ENCODE measurements at regions not wholly inside any gene's neighbourhood (a gene's known extent, or its start where the extent isn't known, plus 50 kb on each side); places are given as distances from the start of the nearest gene placed in this dataset.

- no peak for DNase-seq (ENCODE audit: low spot score)
- no peaks in the 10 kb centered on the region for H3K9me3 ChIP-seq (replicated peaks in 1 of 2; ENCODE audit: control insufficient read depth in 2 of 2, insufficient read depth in 1 of 2, low read depth in 1 of 2, low read length in 2 of 2)
- no peaks in the 10 kb centered on the region for H3K4me1 ChIP-seq (ENCODE audit: control insufficient read depth in 2 of 2, insufficient read depth in 1 of 2, low read depth in 1 of 2, low read length in 2 of 2)
- no CpG with 5 or more reads among the region's 4 CpGs for WGBS, 2 donors (ENCODE audit: extremely low coverage in 2 of 2, insufficient read length in 2 of 2, insufficient replicate concordance in 1 of 2)
- H2BK15ac ChIP-seq (ENCODE audit: low read length), result no peak overlapping the region
- H2AK5ac ChIP-seq (ENCODE audit: low read depth, low read length), result no peak overlapping the region
- H3K36me3 ChIP-seq (replicated peaks in 1 of 2; ENCODE audit: control insufficient read depth in 2 of 2, insufficient read depth in 2 of 2, low read length in 2 of 2), result no peaks in the 10 kb centered on the region
- no peak overlapping the region for H3K27ac ChIP-seq (replicated peaks; ENCODE audit: low read length)
- no peak overlapping the region for H3K23ac ChIP-seq (ENCODE audit: low read depth, low read length, poor library complexity)
- no peak overlapping the region for H3K14ac ChIP-seq (ENCODE audit: low read length)
- H2BK12ac ChIP-seq (ENCODE audit: low read length), result no peak overlapping the region
- H3K79me1 ChIP-seq (ENCODE audit: low read depth, low read length), result no peaks in the 10 kb centered on the region
- no peak overlapping the region for H3K4me3 ChIP-seq (ENCODE audit: low read length in 2 of 2)
- H2BK120ac ChIP-seq (ENCODE audit: low read depth, low read length), result no peak overlapping the region
- no peak overlapping the region for H2BK5ac ChIP-seq (ENCODE audit: low read length)
- H3K4ac ChIP-seq (ENCODE audit: low read length), result no peak overlapping the region
- H3K4me2 ChIP-seq (ENCODE audit: insufficient read depth, low read length, poor library complexity, severe bottlenecking), result no peak overlapping the region
- H4K91ac ChIP-seq (ENCODE audit: low read depth, low read length, poor library complexity), result no peak overlapping the region
- H2AFZ ChIP-seq (ENCODE audit: low read length), result no peak overlapping the region
- no peaks in the 10 kb centered on the region for H3K27me3 ChIP-seq (ENCODE audit: control insufficient read depth in 3 of 3, insufficient read depth in 3 of 3, low read depth in 1 of 3, low read length in 3 of 3)
- no peak overlapping the region for H3K9ac ChIP-seq (ENCODE audit: low read depth, low read length, poor library complexity)
- no peak overlapping the region for H4K8ac ChIP-seq (ENCODE audit: low read depth, low read length)
- H3K18ac ChIP-seq (ENCODE audit: low read length), result no peak overlapping the region
These were observed 463.0 kb downstream of the CETN3 start for GRCh38 chr5:89946508-89946907.

- Histone ChIP-seq H2AK5ac (ENCODE audit: low read depth, low read length) (no peak overlapping the region), H2BK15ac (ENCODE audit: low read length) (no peak overlapping the region), H3K27ac (replicated peaks; ENCODE audit: low read length) (no peak overlapping the region), H2BK5ac (ENCODE audit: low read length) (no peak overlapping the region), H3K79me1 (ENCODE audit: low read depth, low read length) (no peaks in the 10 kb centered on the region), H3K18ac (ENCODE audit: low read length) (no peak overlapping the region), H3K4me3 (ENCODE audit: low read length in 2 of 2) (no peak overlapping the region), H3K9ac (ENCODE audit: low read depth, low read length, poor library complexity) (no peak overlapping the region), H2AFZ (ENCODE audit: low read length) (no peak overlapping the region), H3K4ac (ENCODE audit: low read length) (no peak overlapping the region), H2BK120ac (ENCODE audit: low read depth, low read length) (no peak overlapping the region), H3K4me1 (ENCODE audit: control insufficient read depth in 2 of 2, insufficient read depth in 1 of 2, low read depth in 1 of 2, low read length in 2 of 2) (no peaks in the 10 kb centered on the region), H4K8ac (ENCODE audit: low read depth, low read length) (no peak overlapping the region), H3K36me3 (replicated peaks in 1 of 2; ENCODE audit: control insufficient read depth in 2 of 2, insufficient read depth in 2 of 2, low read length in 2 of 2) (no peaks in the 10 kb centered on the region), H3K9me3 (replicated peaks in 1 of 2; ENCODE audit: control insufficient read depth in 2 of 2, insufficient read depth in 1 of 2, low read depth in 1 of 2, low read length in 2 of 2) (no peaks in the 10 kb centered on the region), H2BK12ac (ENCODE audit: low read length) (no peak overlapping the region), H3K23ac (ENCODE audit: low read depth, low read length, poor library complexity) (no peak overlapping the region), H4K91ac (ENCODE audit: low read depth, low read length, poor library complexity) (no peak overlapping the region), H3K27me3 (ENCODE audit: control insufficient read depth in 3 of 3, insufficient read depth in 3 of 3, low read depth in 1 of 3, low read length in 3 of 3) (no peaks in the 10 kb centered on the region), H3K4me2 (ENCODE audit: insufficient read depth, low read length, poor library complexity, severe bottlenecking) (no peak overlapping the region), H3K14ac (ENCODE audit: low read length) (no peak overlapping the region)
- no peak for DNase-seq (ENCODE audit: low spot score)
- no CpG with 5 or more reads among the region's 1 CpG for WGBS, 2 donors (ENCODE audit: extremely low coverage in 2 of 2, insufficient read length in 2 of 2, insufficient replicate concordance in 1 of 2)
These were observed 467.4 kb downstream of the CETN3 start for GRCh38 chr5:89942171-89942570.

GRCh38 chr5:89936576-89936975 lies 473.0 kb downstream of the CETN3 start:
- H3K9me3 ChIP-seq (replicated peaks in 1 of 2; ENCODE audit: control insufficient read depth in 2 of 2, insufficient read depth in 1 of 2, low read depth in 1 of 2, low read length in 2 of 2), result no peaks in the 10 kb centered on the region
- H4K8ac ChIP-seq (ENCODE audit: low read depth, low read length), result no peak overlapping the region
- DNase-seq (ENCODE audit: low spot score), result no peak
- H4K91ac ChIP-seq (ENCODE audit: low read depth, low read length, poor library complexity), result no peak overlapping the region
- no peaks in the 10 kb centered on the region for H3K27me3 ChIP-seq (ENCODE audit: control insufficient read depth in 3 of 3, insufficient read depth in 3 of 3, low read depth in 1 of 3, low read length in 3 of 3)
- no peaks in the 10 kb centered on the region for H3K36me3 ChIP-seq (replicated peaks in 1 of 2; ENCODE audit: control insufficient read depth in 2 of 2, insufficient read depth in 2 of 2, low read length in 2 of 2)
- H3K9ac ChIP-seq (ENCODE audit: low read depth, low read length, poor library complexity), result no peak overlapping the region
- H3K4me2 ChIP-seq (ENCODE audit: insufficient read depth, low read length, poor library complexity, severe bottlenecking), result no peak overlapping the region
- no peak overlapping the region for H3K4ac ChIP-seq (ENCODE audit: low read length)
- no peak overlapping the region for H2BK120ac ChIP-seq (ENCODE audit: low read depth, low read length)
- H3K27ac ChIP-seq (replicated peaks; ENCODE audit: low read length), result no peak overlapping the region
- no peak overlapping the region for H3K4me3 ChIP-seq (ENCODE audit: low read length in 2 of 2)
- no peak overlapping the region for H3K14ac ChIP-seq (ENCODE audit: low read length)
- H2BK15ac ChIP-seq (ENCODE audit: low read length), result no peak overlapping the region
- no peak overlapping the region for H2AK5ac ChIP-seq (ENCODE audit: low read depth, low read length)
- no peaks in the 10 kb centered on the region for H3K4me1 ChIP-seq (ENCODE audit: control insufficient read depth in 2 of 2, insufficient read depth in 1 of 2, low read depth in 1 of 2, low read length in 2 of 2)
- H2BK12ac ChIP-seq (ENCODE audit: low read length), result no peak overlapping the region
- no CpG with 5 or more reads among the region's 3 CpGs for WGBS, 2 donors (ENCODE audit: extremely low coverage in 2 of 2, insufficient read length in 2 of 2, insufficient replicate concordance in 1 of 2)
- no peaks in the 10 kb centered on the region for H3K79me1 ChIP-seq (ENCODE audit: low read depth, low read length)
- H3K18ac ChIP-seq (ENCODE audit: low read length), result no peak overlapping the region
- H2AFZ ChIP-seq (ENCODE audit: low read length), result no peak overlapping the region
- no peak overlapping the region for H3K23ac ChIP-seq (ENCODE audit: low read depth, low read length, poor library complexity)
- no peak overlapping the region for H2BK5ac ChIP-seq (ENCODE audit: low read length)

GRCh38 chr5:89934069-89934468 lies 475.5 kb downstream of the CETN3 start:
- DNase-seq (ENCODE audit: low spot score), result no peak

More at GRCh38 chr5:89934069-89934468, 475.5 kb downstream of the CETN3 start:
- Histone ChIP-seq H2AK5ac (ENCODE audit: low read depth, low read length) (no peak overlapping the region), H3K27me3 (ENCODE audit: control insufficient read depth in 3 of 3, insufficient read depth in 3 of 3, low read depth in 1 of 3, low read length in 3 of 3) (no peaks in the 10 kb centered on the region), H3K4me3 (ENCODE audit: low read length in 2 of 2) (no peak overlapping the region), H4K8ac (ENCODE audit: low read depth, low read length) (no peak overlapping the region), H3K9ac (ENCODE audit: low read depth, low read length, poor library complexity) (no peak overlapping the region), H2AFZ (ENCODE audit: low read length) (no peak overlapping the region), H3K27ac (replicated peaks; ENCODE audit: low read length) (no peak overlapping the region), H2BK15ac (ENCODE audit: low read length) (no peak overlapping the region), H2BK120ac (ENCODE audit: low read depth, low read length) (no peak overlapping the region), H3K18ac (ENCODE audit: low read length) (no peak overlapping the region), H3K14ac (ENCODE audit: low read length) (no peak overlapping the region), H3K4me1 (ENCODE audit: control insufficient read depth in 2 of 2, insufficient read depth in 1 of 2, low read depth in 1 of 2, low read length in 2 of 2) (peaks cover 0 to 13% of the 10 kb centered on the region in 2 donors), H4K91ac (ENCODE audit: low read depth, low read length, poor library complexity) (no peak overlapping the region), H2BK12ac (ENCODE audit: low read length) (no peak overlapping the region), H3K36me3 (replicated peaks in 1 of 2; ENCODE audit: control insufficient read depth in 2 of 2, insufficient read depth in 2 of 2, low read length in 2 of 2) (no peaks in the 10 kb centered on the region), H3K79me1 (ENCODE audit: low read depth, low read length) (no peaks in the 10 kb centered on the region), H3K23ac (ENCODE audit: low read depth, low read length, poor library complexity) (no peak overlapping the region), H3K4me2 (ENCODE audit: insufficient read depth, low read length, poor library complexity, severe bottlenecking) (no peak overlapping the region), H3K9me3 (replicated peaks in 1 of 2; ENCODE audit: control insufficient read depth in 2 of 2, insufficient read depth in 1 of 2, low read depth in 1 of 2, low read length in 2 of 2) (no peaks in the 10 kb centered on the region), H3K4ac (ENCODE audit: low read length) (no peak overlapping the region), H2BK5ac (ENCODE audit: low read length) (no peak overlapping the region)
- no CpG with 5 or more reads among the region's 4 CpGs for WGBS, 2 donors (ENCODE audit: extremely low coverage in 2 of 2, insufficient read length in 2 of 2, insufficient replicate concordance in 1 of 2)

Data from neuronal stem cell (in vitro differentiated cells).